Loucy (cell line): ENCODE measurements at regions not wholly inside any gene's neighbourhood (a gene's known extent, or its start where the extent isn't known, plus 50 kb on each side); places are given as distances from the start of the nearest gene placed in this dataset.

ENCODE experiments used
- CTCF ChIP-seq: fragments of 200-600 bp; sonication (generic); conservative IDR thresholded peaks from 2 replicates; pipeline ENCODE4 v1.5.1; 2014; ENCODE audit warnings: mild to moderate bottlenecking, antibody characterized with exemption, low read length
- EZH2phosphoT487 ChIP-seq: fragments of 200-600 bp; IDR thresholded peaks from 2 replicates; pipeline ENCODE4 v1.6.1; 2018; ENCODE audit warnings: antibody characterized with exemption, mild to moderate bottlenecking, moderate library complexity, borderline replicate concordance

DNA sequence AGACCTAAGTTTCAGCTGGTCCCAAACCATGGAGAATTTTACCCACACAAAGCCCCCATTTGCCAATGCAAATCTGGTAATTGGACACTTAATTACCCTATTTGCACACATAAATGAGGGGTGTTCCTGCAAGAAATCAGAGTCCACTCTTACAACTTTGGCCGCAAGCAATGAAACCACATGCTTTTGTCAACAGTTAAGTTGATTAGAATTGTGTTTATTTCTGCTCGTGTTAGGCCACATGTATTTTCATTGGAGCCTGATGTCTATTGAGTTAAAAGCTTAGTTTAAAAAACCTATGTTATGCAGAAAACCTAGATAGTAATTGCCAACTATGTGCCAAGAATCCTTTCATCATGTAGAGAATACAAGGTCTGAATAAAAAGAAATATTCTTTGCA, 153.8 kb upstream of the CMC1 start:
- TF ChIP-seq CTCF (no peak), EZH2phosphoT487 (no peak)
